Endothelial cell of umbilical vein (primary cell): ENCODE measurements at regions not wholly inside any gene's neighbourhood (a gene's known extent, or its start where the extent isn't known, plus 50 kb on each side); places are given as distances from the start of the nearest gene placed in this dataset.

Experiments
- BruUV-seq: library from RNA; stranded (reverse); fragments of 400-500 nt; replicated peaks from 2 replicates; lab custom pipeline; 2021; lab: Mats Ljungman, UMichigan
- CTCF ChIA-PET: fragments of 300-600, 350-600 bp; sonication (Branson Sonifier 250); formaldehyde crosslinking; loops from one replicate; lab custom pipeline; 2021; ENCODE audit warnings: antibody characterized with exemption, inconsistent platforms; lab: Charles Lee
- POLR2A ChIA-PET: fragments of 300-600, 350-600 bp; sonication (Branson Sonifier 250); formaldehyde crosslinking; loops from one replicate; lab custom pipeline; 2021; ENCODE audit warnings: antibody characterized with exemption, inconsistent platforms; lab: Charles Lee
- DNase-seq: peaks from one replicate; pipeline ENCODE4 v3.0.0-alpha.2; 2011; ENCODE audit warnings: low read depth, low spot score
- FAIRE-seq: peaks from 2 replicates; lab custom pipeline; 2011; peaks lifted over from hg19 to GRCh38; lab: Jason Lieb, UNC
- H2AFZ ChIP-seq: 2 replicates; pipeline ENCODE4 v1.6.0; 2012; ENCODE audit warnings: low read depth, low read length, control low read depth, inconsistent platforms
- H3K27ac ChIP-seq: 2 replicates; pipeline ENCODE4 v1.5.1; 2011; ENCODE audit warnings: low read depth, mild to moderate bottlenecking, control low read depth, low read length, moderate library complexity; ENCODE audit not compliant: insufficient read depth
- H3K27me3 ChIP-seq, 2 experiments: 2 replicates each; pipeline versions ENCODE4 v1.6.0 to v1.6.1; 2011; ENCODE audit warnings: low read length in 2 of 2, mixed read lengths in 1 of 2; ENCODE audit not compliant: control insufficient read depth in 2 of 2, insufficient read depth in 2 of 2
- H3K36me3 ChIP-seq, 2 experiments: 2 replicates in 1 of 2; 3 replicates in 1 of 2; pipeline ENCODE4 v1.5.1; 2011; ENCODE audit warnings: low read length in 2 of 2, mild to moderate bottlenecking in 1 of 2, moderate library complexity in 1 of 2; ENCODE audit not compliant: control insufficient read depth in 2 of 2, insufficient read depth in 2 of 2; ENCODE audit errors: extremely low read depth in 1 of 2
- H3K4me1 ChIP-seq: 3 replicates; pipeline ENCODE4 v1.5.1; 2011; ENCODE audit warnings: mild to moderate bottlenecking, low read length; ENCODE audit not compliant: control insufficient read depth, insufficient read depth; ENCODE audit errors: extremely low read depth
- H3K4me2 ChIP-seq: 2 replicates; pipeline ENCODE4 v1.6.1; 2011; ENCODE audit warnings: low read length, control low read depth, mixed read lengths; ENCODE audit not compliant: insufficient read depth
- H3K4me3 ChIP-seq, 3 experiments: fragments of 200-600 bp in 1 of 3; sonication (generic), shearing (Covaris generic) in 1 of 3; replicated peaks in 1 of 3; 2 replicates each; pipeline ENCODE4 v1.5.1; 2011 to 2016; ENCODE audit warnings: control low read depth in 3 of 3, low read length in 3 of 3, mild to moderate bottlenecking in 2 of 3, inconsistent platforms in 1 of 3, low read depth in 1 of 3, moderate library complexity in 1 of 3; ENCODE audit not compliant: insufficient read depth in 1 of 3
- H3K79me2 ChIP-seq: 2 replicates; pipeline ENCODE4 v1.6.0; 2012; ENCODE audit warnings: low read length, inconsistent platforms; ENCODE audit not compliant: control insufficient read depth, insufficient read depth
- H3K9ac ChIP-seq: replicated peaks from 2 replicates; pipeline ENCODE3; 2011; ENCODE audit warnings: low read length, control low read depth; ENCODE audit not compliant: insufficient read depth; ENCODE audit errors: extremely low read depth
- H3K9me1 ChIP-seq: replicated peaks from 3 replicates; pipeline ENCODE4 v1.6.0; 2011; ENCODE audit warnings: mild to moderate bottlenecking, low read length; ENCODE audit not compliant: control insufficient read depth, insufficient read depth; ENCODE audit errors: extremely low read depth
- H3K9me3 ChIP-seq: replicated peaks from 2 replicates; pipeline ENCODE4 v1.5.1; 2012; ENCODE audit warnings: low read length, inconsistent platforms; ENCODE audit not compliant: control insufficient read depth, insufficient read depth
- H4K20me1 ChIP-seq: replicated peaks from 2 replicates; pipeline ENCODE3; 2011; ENCODE audit warnings: mild to moderate bottlenecking, low read length; ENCODE audit not compliant: control insufficient read depth, insufficient read depth; ENCODE audit errors: extremely low read depth
- EZH2 ChIP-seq: IDR thresholded peaks from 2 replicates; pipeline ENCODE4 v1.6.1; 2012; ENCODE audit warnings: borderline replicate concordance, low read depth, mild to moderate bottlenecking, moderate library complexity, low read length, inconsistent platforms; ENCODE audit not compliant: severe bottlenecking
- GATA2 ChIP-seq: IDR thresholded peaks from 2 replicates; pipeline ENCODE4 v1.7.0; 2011; ENCODE audit warnings: low read depth, mild to moderate bottlenecking, moderate library complexity, mixed read lengths, low read length; ENCODE audit not compliant: insufficient read length, insufficient read depth
- JUN ChIP-seq: IDR thresholded peaks from 2 replicates; pipeline ENCODE4 v1.6.1; 2011; ENCODE audit warnings: borderline replicate concordance, low read depth; ENCODE audit not compliant: insufficient read length, insufficient read depth
- MYC ChIP-seq: IDR thresholded peaks from one replicate; pipeline ENCODE4 v1.6.1; 2011; ENCODE audit warnings: mild to moderate bottlenecking, low read depth, low read length
- POLR2A ChIP-seq: IDR thresholded peaks from 2 replicates; pipeline ENCODE4 v1.6.1; 2012; ENCODE audit warnings: low read depth, mild to moderate bottlenecking, control low read depth, low read length
- POLR2AphosphoS5 ChIP-seq: IDR thresholded peaks from 2 replicates; pipeline ENCODE4 v1.6.1; 2012; ENCODE audit warnings: low read depth, mild to moderate bottlenecking, control low read depth, low read length, moderate library complexity; ENCODE audit not compliant: insufficient read depth
- dilution Hi-C: fragments of 300-500 bp; cut with MboI; formaldehyde crosslinking; loops from one replicate; pipeline ENCODE4 v1.15.0; 2019; ENCODE audit warnings: low sequenced_read_pairs; ENCODE audit not compliant: extremely low pct_ligation_motif_present
- intact Hi-C: fragments of 100-400 bp; cut with micrococcal nuclease; formaldehyde crosslinking; loops from one replicate; pipeline ENCODE4 v1.10.0; 2022
- TF ChIP-seq, protein P1 (sequence below): IDR thresholded peaks from 2 replicates; pipeline ENCODE4 v1.6.1; 2011; ENCODE audit not compliant: insufficient read depth, insufficient read length
- TF ChIP-seq, protein P2 (sequence below), 2 donors: IDR thresholded peaks; 1 replicate in 1 of 2; 2 replicates in 1 of 2; pipeline ENCODE4 v1.5.1; 2011; ENCODE audit warnings: low read length in 2 of 2, mild to moderate bottlenecking in 2 of 2, moderate library complexity in 2 of 2, control low read depth in 1 of 2, inconsistent platforms in 1 of 2, low read depth in 1 of 2; ENCODE audit not compliant: insufficient read depth in 1 of 2; ENCODE audit errors: extremely low read depth in 1 of 2

DNA sequence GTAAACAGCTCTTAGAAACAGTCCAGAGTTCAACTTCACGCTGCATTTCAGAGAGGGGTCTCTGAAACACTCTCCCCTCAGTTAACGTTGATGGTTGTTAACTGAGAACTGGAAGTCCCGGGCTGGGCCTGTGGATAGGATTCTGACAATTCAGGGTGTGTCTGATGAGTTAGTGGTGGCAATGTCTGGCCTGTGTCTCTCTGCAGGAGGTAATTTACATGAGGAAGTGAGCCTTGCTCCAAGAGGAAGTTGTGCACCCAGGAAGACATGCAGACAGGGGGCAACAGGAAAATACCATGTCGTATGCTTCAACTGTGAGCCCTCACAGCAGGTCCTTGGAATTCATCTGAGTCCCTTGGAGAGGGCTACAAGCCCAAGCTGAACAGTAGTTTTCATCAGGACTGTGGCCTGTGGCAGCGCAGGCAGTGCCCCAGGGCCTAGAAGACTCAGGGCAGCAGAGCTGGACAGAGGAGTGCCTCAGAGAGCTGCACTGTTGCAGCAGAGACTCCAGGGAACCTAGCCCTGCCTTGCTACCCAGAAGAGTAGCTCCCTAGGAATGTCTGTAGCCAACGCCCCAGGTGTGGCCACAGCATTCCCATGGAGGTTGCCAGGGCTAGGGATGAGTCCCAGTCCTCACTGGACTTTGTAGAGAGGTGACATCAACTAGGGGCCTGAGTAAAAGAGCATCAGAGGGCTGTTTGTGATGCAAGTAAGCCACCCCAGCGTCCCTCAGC is 104.6 kb upstream of the SELENOK start:
- BruUV-seq, result no TSS peak
- no peaks in the 10 kb centered on the region for H3K9me1 ChIP-seq
- H3K27ac ChIP-seq, result no peak overlapping the region
- no peak overlapping the region for H3K4me2 ChIP-seq
- H2AFZ ChIP-seq, result no peak overlapping the region
- H3K36me3 ChIP-seq, result no peaks in the 10 kb centered on the region
- ChIA-PET POLR2A (no interaction called here), CTCF (no interaction called here)
- intact Hi-C loops (no loop called here), dilution Hi-C loops (no loop called here)
- H3K4me1 ChIP-seq, result no peaks in the 10 kb centered on the region
- TF ChIP-seq MYC (no peak), EZH2 (no peak), POLR2A (no peak), GATA2 (no peak)
- TF ChIP-seq, protein P1, sequence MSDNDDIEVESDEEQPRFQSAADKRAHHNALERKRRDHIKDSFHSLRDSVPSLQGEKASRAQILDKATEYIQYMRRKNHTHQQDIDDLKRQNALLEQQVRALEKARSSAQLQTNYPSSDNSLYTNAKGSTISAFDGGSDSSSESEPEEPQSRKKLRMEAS, result no peak
- H3K9me3 ChIP-seq, result peaks cover 2% of the 10 kb centered on the region
- DNase-seq (no peak), FAIRE-seq (no peak)
- no peaks in the 10 kb centered on the region for H3K27me3 ChIP-seq
- no peaks in the 10 kb centered on the region for H3K79me2 ChIP-seq
- H4K20me1 ChIP-seq, result no peaks in the 10 kb centered on the region
- H3K4me3 ChIP-seq, result no peak overlapping the region
- no peak overlapping the region for H3K9ac ChIP-seq

DNA sequence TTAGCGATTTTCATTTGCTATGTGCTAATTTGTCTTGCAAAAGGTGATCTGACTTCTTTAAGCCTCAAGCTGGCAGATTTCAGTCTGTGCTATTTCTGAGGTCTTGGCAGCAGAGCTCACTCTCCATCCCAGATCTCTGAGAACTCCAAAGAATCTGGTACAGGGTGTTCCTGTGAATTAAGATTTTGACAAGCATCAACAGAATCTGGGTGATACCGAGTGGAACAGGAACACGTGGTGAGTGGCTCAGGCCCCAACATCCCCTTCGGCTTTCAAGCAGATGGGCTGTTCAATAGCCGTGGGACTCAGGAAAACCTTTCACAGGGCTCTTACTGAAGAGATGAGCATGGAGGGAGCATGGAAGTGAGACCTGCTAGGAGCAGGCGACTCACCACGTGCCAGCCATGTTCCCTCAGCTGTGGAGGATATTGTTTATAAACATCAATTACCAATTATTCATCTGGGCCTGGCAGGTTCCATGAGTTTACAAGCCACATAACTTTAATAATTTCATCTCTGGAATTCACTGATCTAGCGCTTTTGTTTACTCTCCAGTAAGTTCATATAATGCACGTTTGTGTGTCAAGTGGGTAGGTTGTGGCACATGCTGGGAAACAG is 103.4 kb upstream of the SELENOK start:
- Histone ChIP-seq H3K27ac (no peak overlapping the region), H3K9me3 (peaks cover 2% of the 10 kb centered on the region), H3K4me2 (no peak overlapping the region), H3K36me3 (no peaks in the 10 kb centered on the region), H3K4me3 (no peak overlapping the region), H3K27me3 (no peaks in the 10 kb centered on the region), H3K9ac (no peak overlapping the region), H3K4me1 (no peaks in the 10 kb centered on the region), H2AFZ (no peak overlapping the region), H3K79me2 (no peaks in the 10 kb centered on the region), H3K9me1 (no peaks in the 10 kb centered on the region), H4K20me1 (no peaks in the 10 kb centered on the region)
- FAIRE-seq, result no peak
- intact Hi-C loops, result no loop called here
- TF ChIP-seq MYC, result no peak
- no peak for TF ChIP-seq POLR2AphosphoS5
- no peak for TF ChIP-seq GATA2
- TF ChIP-seq JUN, result no peak
- TF ChIP-seq, protein P2, sequence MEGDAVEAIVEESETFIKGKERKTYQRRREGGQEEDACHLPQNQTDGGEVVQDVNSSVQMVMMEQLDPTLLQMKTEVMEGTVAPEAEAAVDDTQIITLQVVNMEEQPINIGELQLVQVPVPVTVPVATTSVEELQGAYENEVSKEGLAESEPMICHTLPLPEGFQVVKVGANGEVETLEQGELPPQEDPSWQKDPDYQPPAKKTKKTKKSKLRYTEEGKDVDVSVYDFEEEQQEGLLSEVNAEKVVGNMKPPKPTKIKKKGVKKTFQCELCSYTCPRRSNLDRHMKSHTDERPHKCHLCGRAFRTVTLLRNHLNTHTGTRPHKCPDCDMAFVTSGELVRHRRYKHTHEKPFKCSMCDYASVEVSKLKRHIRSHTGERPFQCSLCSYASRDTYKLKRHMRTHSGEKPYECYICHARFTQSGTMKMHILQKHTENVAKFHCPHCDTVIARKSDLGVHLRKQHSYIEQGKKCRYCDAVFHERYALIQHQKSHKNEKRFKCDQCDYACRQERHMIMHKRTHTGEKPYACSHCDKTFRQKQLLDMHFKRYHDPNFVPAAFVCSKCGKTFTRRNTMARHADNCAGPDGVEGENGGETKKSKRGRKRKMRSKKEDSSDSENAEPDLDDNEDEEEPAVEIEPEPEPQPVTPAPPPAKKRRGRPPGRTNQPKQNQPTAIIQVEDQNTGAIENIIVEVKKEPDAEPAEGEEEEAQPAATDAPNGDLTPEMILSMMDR (IDR thresholded peaks at IDR 0.05; ENCODE audit: extremely low read depth in 1 of 2, insufficient read depth in 1 of 2, low read depth in 1 of 2, low read length in 2 of 2), result no peak
- no peak for DNase-seq
- no TSS peak for BruUV-seq
- ChIA-PET CTCF (no interaction called here), POLR2A (no interaction called here)
- dilution Hi-C loops, result no loop called here
